ENCODE measurements at regions not wholly inside any gene's neighbourhood (a gene's known extent, or its start where the extent isn't known, plus 50 kb on each side); places are given as distances from the start of the nearest gene placed in this dataset.

GRCh38 chr15:62798536-62798935 lies 244.0 kb upstream of the TPM1 start:
- TF ChIP-seq CTCF (IDR thresholded peaks at IDR 0.05 in 8 of 11, conservative IDR thresholded peaks at IDR 0.05 in 3 of 11) (no peak), POLR2A (IDR thresholded peaks at IDR 0.05) (no peak), POLR2AphosphoS5 (IDR thresholded peaks at IDR 0.05) (no peak)
